Activated CD4-positive, alpha-beta T cell treated with anti-CD3 and anti-CD28 coated beads for 1 hour (primary cell): ENCODE measurements at regions not wholly inside any gene's neighbourhood (a gene's known extent, or its start where the extent isn't known, plus 50 kb on each side); places are given as distances from the start of the nearest gene placed in this dataset.

Experiments
- DNase-seq: peaks from one replicate; pipeline ENCODE4 v3.0.0-alpha.2; 2020

DNA sequence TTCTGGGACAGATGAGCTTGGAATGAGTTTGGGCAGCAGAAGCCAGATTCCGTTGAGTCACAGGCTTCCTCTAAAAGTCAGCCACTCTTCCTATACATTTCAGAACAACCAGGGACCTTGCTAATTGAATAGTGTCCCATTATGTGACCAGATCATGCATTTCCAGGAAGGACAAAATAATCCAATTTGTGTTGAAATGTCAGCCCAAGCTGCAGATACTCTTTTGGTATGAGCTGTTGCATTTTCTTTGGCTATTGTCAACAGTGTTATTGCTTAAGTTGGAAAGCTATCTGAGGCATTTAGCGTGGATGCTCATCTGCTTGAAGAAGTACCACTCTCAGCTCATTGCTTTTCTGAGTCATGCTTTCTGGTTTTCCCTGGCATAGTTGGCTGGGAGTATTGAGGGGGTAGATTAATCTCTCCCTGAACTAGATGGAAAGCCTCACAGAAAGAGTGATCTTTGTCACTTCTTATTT lies 223.7 kb upstream of the HABP2 start:
- no peak for DNase-seq

DNA sequence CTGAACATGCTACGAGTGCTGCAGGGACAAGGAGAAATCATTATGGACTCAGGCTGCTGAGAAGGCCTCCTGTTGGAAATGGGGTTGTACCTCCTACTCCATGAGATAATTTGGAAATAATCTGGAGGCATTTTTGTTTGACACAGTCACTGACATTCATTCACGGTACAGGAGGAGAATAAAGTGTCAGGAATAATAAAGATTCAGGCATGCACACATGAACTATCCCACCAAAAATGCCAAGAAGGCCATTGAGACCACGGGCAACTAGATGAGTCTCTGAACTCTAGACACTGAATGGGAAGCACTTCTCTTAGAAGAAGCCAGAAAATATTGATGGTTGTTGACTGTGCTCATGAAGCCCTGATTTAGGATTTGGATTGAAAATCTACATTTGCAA lies 220.9 kb upstream of the HABP2 start:
- no peak for DNase-seq

GRCh38 chr10:113333313-113333712 lies 219.5 kb upstream of the HABP2 start:
- DNase-seq, result no peak

DNA sequence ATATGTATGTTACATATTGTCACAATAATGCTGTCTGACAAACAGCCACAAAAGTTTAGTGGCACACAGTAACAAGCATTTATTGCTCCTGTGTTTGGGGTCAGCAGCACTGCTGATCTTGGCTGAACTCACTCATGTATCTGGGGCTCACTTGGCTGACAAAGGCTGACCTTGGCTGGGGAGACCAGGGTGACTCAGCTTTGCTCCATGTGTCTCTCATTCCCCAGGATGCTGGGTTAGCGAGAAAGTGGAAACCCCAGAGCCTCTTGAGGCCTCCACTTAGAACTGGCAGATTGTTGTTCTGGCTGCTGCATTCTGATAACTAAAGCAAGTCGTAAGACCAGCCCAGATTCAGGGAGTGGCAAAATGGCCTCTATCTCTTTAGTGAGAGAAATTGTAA lies 217.3 kb upstream of the HABP2 start:
- no peak for DNase-seq

DNA sequence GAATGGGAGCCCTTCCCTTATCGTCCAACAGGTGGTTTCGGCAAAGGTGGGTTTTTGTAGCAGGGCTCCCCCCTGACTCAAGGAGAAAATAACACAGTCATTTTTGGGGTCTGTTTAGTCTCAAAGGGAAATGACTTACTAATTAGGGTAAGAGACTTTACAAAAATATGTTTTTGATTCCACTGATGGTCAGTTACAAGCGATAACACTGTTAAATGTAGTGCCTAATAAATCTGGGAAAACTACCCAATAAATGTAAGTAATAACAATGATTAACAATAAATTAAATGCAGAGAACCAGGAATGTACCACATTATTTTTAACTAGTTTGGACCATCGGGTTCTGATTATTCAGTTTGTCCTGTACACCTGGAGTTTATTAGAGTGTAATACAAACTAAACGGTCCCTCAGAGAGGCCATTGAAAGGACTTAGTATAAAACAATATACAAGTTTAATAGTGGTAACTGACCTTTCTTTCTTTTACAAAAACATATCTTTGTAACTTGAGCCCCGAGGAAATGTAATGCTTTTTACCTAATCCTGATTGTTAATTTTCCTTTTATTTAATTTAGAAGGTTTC lies 216.2 kb upstream of the HABP2 start:
- DNase-seq, result no peak

- no peak for DNase-seq
These were observed 215.7 kb upstream of the HABP2 start for GRCh38 chr10:113337142-113337541.

DNA sequence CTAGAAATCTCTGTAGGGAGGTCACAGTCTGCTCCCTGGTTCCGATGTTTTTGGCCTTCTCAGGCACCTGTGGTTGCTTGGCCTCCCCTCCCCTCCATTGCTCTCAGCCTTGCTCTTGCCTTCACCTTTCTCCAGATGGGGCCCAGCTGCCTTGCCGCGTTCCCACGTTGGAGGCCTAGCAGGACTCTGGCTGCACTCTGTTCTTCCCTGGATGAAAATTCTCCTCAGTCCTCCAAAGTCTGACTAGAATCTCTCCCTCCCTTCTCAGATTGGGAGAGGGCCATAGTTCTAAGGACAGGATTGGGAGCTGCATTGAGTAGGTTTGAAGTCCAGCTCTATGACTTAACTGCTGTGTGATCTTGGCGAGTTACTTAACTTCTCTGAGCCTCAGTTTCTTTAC lies 213.7 kb upstream of the HABP2 start:
- DNase-seq, result no peak

DNA sequence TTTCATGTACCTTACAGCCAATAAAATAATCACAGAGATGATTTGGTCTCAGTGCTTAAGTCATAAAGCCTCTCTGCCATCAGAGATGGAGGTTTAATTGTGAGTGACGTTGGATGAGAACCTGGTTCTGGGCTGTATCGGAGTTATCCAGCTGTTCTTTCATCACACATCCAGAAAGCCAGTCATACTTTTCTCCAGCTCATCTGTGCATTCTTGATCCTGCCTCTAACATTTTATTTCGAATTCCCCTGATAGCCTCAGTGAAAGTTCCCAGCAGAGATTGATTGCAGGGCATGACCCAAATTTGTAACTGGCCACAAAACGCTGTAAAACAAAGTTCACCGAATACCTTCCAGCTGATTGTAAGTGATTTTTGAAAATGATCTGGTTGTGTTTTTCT lies 212.6 kb upstream of the HABP2 start:
- no peak for DNase-seq

DNA sequence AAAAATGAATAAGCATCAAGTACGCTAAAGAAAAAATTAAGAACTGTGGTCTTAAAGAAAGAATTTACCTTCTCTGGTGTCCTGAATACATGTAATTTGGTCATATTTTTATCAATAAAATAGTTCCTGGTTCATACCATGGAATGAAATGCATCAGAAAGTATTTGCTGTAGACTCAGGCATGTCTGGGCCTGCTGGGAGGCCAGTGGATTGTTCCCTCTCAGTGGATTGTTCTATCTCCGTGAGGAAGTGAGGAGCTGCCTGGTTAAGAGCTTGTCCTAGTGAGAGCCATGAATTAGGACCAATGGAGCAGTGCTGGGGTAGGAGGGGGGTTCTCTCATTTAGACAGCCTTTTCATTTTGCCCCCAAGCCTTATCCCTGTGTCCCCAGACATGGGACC lies 211.7 kb upstream of the HABP2 start:
- DNase-seq, result no peak

DNA sequence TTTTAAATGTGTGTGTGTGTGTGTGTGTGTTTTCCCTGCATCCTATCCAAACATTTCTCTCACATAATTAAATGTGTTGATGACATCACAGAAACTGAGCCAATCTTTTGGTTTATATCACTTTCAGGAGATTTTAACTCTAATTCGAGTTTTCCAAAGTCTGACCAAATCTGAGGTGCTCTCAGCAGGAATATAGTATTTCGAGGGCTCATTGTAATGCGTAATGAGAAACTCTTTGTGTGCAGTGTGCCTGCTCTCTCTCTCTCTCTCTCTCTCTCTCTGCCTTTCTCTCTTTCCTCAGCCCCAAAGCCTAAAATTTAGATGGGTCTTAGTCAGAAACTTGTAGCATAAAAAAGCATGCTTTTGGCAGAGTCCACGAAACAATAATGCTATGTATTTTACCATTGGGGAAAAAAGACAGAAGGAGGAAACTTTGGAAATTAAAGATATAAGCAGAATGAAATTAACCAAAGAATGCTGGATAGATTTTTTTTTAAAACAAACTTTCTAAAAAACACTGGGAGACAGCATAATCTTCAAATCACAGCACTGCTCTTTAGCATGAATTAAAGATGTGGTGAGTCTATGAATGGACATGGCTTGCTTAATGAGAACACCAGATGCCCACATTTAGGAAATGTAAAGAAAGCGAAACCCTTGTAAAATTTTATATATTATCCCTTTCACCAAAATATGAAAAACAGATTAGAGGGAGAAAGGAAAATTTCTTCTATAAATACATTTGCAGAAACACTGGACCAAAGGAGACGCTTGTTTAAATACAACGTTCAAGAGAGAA lies 206.8 kb upstream of the HABP2 start:
- DNase-seq, result no peak

- DNase-seq, result no peak
These were observed 205.3 kb upstream of the HABP2 start for GRCh38 chr10:113347508-113347907.

DNA sequence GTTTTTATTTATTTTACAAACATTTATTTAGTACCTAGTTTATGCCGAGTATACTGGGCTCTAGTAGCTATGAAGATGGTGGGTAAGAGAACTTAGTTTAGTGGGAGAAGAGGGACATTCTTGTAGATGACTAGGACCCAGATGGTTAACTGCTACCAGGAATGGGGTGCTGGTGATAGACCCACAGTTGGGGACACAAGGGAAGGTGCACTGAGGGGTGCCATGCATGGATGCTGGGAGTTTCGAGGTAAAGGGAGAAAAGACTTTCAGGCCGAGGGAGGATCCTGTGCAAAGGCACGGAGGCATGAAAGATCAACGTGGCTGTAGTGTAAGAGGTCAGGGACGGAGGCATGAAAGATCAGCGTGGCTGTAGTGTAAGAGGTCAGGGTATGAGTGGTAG lies 204.2 kb upstream of the HABP2 start:
- no peak for DNase-seq

DNA sequence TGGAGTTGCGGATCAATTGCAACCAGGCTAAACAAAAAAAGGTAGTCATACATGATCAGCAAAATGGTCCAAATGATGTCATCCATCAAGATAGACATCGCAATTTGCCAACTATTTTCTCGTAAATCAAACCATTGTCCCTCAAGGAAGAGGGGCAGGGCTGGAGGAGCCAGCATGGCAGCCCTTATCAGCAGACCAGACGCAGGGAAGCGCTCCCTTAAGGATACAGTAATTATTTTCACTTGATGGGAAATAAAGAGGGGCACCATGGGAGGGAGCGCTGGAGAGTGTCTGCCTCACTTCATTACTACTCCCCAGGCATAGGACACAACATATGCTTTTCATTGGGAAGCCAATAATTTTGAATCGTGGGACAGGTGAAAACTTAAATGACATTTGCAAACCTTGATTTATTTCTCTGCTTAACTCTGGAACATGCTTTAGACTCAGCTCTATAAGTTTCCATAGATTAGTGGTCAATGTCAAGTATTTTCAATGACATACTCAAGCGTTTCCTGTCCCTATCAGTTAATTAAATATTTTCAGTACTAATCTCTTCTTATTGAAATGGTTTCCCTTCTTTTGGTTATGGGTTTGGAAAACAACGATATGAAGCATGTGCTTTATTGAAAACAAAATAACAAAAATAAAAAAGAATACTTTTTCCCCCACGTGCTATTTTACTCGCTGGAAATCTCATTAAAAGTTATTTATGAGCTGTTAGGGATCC lies 202.4 kb upstream of the HABP2 start:
- no peak for DNase-seq

DNA sequence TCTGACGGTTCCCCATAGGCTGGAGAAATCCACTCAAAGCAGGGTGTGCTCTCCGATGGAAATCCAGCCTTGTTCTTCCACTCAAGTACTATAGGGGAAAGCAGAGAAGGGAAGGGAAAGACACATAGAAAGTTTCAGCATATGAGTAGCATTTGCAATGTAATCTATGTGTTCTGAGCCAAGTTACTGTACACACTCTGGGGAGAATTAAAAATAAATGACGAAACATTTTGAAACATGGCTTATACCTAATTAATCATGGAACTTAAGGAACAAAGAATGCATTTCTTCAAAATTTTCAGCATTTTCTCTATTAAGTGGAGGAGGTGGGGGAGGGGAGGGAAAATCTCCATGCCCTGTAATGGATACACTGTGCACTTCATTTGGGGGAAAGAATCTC lies 198.1 kb upstream of the HABP2 start:
- DNase-seq, result no peak

DNA sequence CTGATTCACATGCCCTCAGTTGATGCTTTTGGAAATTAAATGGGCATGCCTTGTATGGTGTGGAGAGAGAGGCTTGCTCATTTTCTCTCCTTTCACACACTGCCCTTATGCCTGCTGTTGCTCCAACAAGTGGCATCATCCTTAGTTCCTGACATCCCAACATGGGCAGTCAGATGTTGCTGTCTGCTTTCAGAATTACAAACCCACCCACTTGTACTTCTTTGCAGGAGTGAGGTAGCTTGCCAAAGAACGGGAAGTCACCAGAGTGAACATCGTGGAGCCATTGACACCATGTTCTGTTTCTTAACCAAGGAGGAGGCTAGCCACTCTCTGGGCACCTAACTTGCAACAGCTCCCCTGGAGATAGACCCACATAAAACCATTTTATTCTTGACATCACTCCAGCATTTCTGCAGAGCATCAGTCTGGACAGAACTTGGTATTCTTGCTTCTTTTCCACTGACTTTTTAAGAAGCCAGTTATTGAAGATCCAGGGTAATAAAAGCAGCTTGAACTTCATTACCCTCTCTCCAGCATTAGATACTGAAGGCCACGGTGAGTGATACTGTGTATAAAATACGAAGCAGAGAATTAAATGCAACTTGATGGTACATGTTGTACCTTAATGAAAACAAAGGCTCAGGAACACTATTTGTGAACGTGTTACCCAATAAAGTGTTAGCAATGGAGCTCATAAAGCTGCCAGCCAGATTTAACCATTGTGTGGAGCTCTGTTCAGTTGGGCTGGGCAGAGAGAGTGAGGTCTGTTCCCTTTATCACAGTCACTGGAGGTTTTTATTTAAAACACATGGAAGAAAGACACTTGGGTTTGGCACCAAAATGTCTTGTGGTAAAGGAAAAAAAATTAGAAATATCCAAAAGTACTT lies 195.8 kb upstream of the HABP2 start:
- DNase-seq, result no peak

GRCh38 chr10:113357681-113358300 lies 195.1 kb upstream of the HABP2 start:
- DNase-seq, result no peak

DNA sequence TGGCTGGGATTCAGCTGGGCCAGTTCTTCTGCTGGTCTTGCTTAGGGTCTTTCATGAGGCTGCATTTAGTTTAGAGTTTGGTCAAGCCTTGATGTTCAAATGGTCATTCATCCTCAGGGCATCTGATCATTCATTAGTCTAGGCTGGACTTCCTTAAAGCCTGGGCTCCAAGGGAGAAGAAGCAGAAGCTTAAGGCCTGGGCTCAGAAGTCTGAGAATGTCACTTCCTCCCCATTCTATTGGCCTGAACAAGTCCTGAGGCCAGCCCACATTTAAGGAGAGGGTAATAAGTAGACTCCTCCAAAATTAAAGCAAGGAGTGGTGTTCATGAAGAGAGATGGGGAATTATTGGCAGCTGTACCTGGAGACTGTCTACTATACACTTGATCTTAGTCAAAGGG lies 193.2 kb upstream of the HABP2 start:
- no peak for DNase-seq

- no peak for DNase-seq
These were observed 192.0 kb upstream of the HABP2 start for GRCh38 chr10:113360870-113361269.

GRCh38 chr10:113362645-113363091 lies 190.2 kb upstream of the HABP2 start:
- DNase-seq, result no peak

DNA sequence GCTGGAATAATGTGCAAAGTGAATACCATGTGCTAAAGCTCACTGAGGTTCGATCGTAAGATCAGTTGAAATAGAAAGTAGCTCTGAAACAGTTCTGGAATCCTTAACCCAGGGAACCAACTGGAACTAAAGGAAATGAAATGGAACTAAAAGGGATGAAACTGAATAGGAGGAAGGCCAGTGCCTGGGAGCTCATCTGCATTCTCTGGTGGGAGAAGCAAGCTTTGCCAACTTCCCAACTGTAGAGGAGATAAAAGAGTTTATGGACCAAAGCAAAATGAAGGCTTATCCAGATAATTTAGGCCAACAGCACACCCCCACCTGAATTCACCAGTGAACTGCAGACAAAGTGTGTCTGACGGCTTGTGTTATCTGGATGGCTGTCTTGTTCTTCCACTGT lies 188.6 kb upstream of the HABP2 start:
- no peak for DNase-seq

- no peak for DNase-seq
These were observed 184.0 kb upstream of the HABP2 start for GRCh38 chr10:113368666-113369364.

DNA sequence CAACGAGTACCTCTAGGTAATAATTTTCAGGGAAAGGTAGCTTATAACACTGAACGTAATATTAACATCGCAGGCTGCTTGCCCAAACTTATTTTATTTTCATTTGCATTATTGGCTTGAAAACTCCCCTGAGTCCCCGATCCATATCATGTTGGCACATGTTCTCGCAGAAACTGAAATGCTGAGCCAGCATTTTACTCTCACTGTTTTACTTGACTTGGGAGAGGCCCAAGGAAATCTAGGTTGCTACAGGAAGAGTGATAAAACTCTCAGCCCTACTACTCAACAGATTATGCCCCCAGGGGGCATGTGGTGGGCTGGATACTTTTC lies 183.5 kb upstream of the HABP2 start:
- no peak for DNase-seq
